Thyroid gland (tissue), 4 donors: ENCODE measurements at regions not wholly inside any gene's neighbourhood (a gene's known extent, or its start where the extent isn't known, plus 50 kb on each side); places are given as distances from the start of the nearest gene placed in this dataset.

Experiments used
- POLR2A ChIP-seq, 2 donors: fragments of 450-650 bp; IDR thresholded peaks; one replicate each; pipeline ENCODE4 v1.6.1; 2017; ENCODE audit warnings: antibody characterized with exemption in 2 of 2, mild to moderate bottlenecking in 2 of 2, moderate library complexity in 1 of 2
- TF ChIP-seq, protein P1 (sequence below), 6 experiments: fragments of 200-600 bp in 3 of 6; fragments of 450-650 bp in 3 of 6; sonication (generic) in 3 of 6; IDR thresholded peaks; one replicate each; pipeline ENCODE4 v1.5.1; 2016 to 2019; ENCODE audit warnings: antibody characterized with exemption in 6 of 6, mild to moderate bottlenecking in 2 of 6, inconsistent platforms in 1 of 6, moderate library complexity in 1 of 6

DNA sequence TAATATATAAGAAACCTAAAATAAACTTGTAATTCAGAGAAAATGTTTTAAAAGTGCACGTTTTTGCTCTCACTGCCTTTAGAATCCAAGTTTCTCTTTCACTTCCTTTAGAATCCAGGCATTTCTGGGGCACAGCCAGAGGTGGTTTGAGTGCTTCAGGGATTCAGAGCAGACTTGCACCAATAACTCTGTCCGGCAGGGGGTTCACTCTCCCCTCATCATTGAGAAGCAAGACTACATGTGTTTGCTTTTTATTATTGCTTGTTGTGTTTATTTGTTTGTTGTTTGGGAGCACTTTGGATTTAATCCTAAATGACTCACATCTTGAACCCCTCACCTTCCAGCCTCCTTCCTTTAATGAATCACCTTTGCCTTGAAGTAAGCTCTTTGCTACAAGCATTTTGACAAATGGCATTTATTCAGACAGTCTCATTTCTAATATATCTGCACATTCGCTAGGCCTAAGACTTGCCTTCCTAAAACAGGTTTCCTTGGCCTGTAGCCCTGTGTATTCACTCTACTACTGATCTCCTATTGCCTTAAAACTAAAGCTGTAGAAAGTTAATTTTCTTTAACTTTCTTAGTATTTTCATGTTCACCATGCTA, 233.5 kb upstream of the ATP5MC3 start:
- no peak for TF ChIP-seq POLR2A (IDR thresholded peaks at IDR 0.05)
- TF ChIP-seq, protein P1, sequence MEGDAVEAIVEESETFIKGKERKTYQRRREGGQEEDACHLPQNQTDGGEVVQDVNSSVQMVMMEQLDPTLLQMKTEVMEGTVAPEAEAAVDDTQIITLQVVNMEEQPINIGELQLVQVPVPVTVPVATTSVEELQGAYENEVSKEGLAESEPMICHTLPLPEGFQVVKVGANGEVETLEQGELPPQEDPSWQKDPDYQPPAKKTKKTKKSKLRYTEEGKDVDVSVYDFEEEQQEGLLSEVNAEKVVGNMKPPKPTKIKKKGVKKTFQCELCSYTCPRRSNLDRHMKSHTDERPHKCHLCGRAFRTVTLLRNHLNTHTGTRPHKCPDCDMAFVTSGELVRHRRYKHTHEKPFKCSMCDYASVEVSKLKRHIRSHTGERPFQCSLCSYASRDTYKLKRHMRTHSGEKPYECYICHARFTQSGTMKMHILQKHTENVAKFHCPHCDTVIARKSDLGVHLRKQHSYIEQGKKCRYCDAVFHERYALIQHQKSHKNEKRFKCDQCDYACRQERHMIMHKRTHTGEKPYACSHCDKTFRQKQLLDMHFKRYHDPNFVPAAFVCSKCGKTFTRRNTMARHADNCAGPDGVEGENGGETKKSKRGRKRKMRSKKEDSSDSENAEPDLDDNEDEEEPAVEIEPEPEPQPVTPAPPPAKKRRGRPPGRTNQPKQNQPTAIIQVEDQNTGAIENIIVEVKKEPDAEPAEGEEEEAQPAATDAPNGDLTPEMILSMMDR (IDR thresholded peaks at IDR 0.05): peak in 3 of 6 experiments; percentile 32 to 53 (median 41)
